ENCODE measurements at regions not wholly inside any gene's neighbourhood (a gene's known extent, or its start where the extent isn't known, plus 50 kb on each side); places are given as distances from the start of the nearest gene placed in this dataset.

GRCh38 chr5:124395926-124396325 lies 350.5 kb downstream of the ZNF608 start:
- no peak for TF ChIP-seq CTCF (conservative IDR thresholded peaks at IDR 0.05; ENCODE audit: low read depth, low read length)
- TF ChIP-seq EZH2 (IDR thresholded peaks at IDR 0.05; ENCODE audit: borderline replicate concordance, low read depth, low read length, poor library complexity, severe bottlenecking), result no peak
